Peyer's patch (tissue), 4 donors: ENCODE measurements at regions not wholly inside any gene's neighbourhood (a gene's known extent, or its start where the extent isn't known, plus 50 kb on each side); places are given as distances from the start of the nearest gene placed in this dataset.

ENCODE experiments used
- POLR2A ChIP-seq, 2 donors: fragments of 450-650 bp; IDR thresholded peaks; one replicate each; pipeline ENCODE4 v1.5.1; 2017; ENCODE audit warnings: antibody characterized with exemption in 2 of 2, mild to moderate bottlenecking in 2 of 2, moderate library complexity in 2 of 2
- TF ChIP-seq, protein P1 (sequence below), 6 experiments: fragments of 450-650 bp in 4 of 6; fragments of 200-600 bp in 2 of 6; sonication (generic) in 1 of 6; IDR thresholded peaks; one replicate each; pipeline ENCODE4 v1.5.1; 2017 to 2019; ENCODE audit warnings: antibody characterized with exemption in 6 of 6, mild to moderate bottlenecking in 3 of 6, moderate library complexity in 1 of 6

DNA sequence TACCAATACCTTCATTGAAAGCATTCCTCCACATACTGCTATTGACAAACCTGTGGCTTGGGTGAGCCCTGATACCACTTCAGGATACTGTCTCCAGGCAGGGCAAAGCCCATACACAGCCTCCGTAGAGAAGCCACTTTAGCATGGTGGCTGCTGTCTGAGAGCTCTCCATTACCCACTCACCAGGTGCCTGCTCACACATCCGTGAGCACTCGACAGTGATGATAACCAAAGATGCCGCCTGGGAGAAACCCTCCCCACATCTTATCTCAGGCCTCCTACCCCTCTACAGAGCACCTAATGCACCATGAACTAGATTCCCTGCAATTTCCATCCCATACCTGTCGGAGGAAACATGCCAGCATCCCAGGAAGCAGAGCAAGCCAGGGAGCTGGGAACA, 57.6 kb upstream of the KLHL29 start:
- TF ChIP-seq, protein P1, sequence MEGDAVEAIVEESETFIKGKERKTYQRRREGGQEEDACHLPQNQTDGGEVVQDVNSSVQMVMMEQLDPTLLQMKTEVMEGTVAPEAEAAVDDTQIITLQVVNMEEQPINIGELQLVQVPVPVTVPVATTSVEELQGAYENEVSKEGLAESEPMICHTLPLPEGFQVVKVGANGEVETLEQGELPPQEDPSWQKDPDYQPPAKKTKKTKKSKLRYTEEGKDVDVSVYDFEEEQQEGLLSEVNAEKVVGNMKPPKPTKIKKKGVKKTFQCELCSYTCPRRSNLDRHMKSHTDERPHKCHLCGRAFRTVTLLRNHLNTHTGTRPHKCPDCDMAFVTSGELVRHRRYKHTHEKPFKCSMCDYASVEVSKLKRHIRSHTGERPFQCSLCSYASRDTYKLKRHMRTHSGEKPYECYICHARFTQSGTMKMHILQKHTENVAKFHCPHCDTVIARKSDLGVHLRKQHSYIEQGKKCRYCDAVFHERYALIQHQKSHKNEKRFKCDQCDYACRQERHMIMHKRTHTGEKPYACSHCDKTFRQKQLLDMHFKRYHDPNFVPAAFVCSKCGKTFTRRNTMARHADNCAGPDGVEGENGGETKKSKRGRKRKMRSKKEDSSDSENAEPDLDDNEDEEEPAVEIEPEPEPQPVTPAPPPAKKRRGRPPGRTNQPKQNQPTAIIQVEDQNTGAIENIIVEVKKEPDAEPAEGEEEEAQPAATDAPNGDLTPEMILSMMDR (IDR thresholded peaks at IDR 0.05) = no peak
- no peak for TF ChIP-seq POLR2A (IDR thresholded peaks at IDR 0.05)
